ENCODE measurements at regions not wholly inside any gene's neighbourhood (a gene's known extent, or its start where the extent isn't known, plus 50 kb on each side); places are given as distances from the start of the nearest gene placed in this dataset.

DNA sequence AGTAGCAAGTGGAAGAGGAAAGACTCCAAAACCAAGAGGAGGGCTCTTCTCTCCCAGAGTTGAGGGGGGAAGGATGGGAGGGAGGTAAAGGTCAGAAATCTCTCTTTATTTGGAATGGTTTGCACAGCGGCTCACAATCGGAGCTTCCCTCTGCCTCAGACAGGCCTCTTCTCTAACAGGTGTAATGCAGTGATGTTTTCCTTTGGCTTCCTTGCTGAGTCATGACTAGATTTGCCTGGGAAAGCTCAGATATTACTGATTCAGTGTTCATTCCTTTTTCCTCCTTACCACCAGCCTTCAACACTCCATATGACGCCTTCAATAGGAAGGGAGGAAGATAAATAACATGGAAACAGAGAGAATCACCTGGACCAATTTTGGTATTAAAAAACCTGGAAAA, 136.6 kb downstream of the RNF152 start:
- no peak for DNase-seq

- DNase-seq, result no peak
Observed at GRCh38 chr18:61755555-61755954, 137.3 kb downstream of the RNF152 start.

- DNase-seq, result no peak
Observed at GRCh38 chr18:61754039-61754583, 138.7 kb downstream of the RNF152 start.

DNA sequence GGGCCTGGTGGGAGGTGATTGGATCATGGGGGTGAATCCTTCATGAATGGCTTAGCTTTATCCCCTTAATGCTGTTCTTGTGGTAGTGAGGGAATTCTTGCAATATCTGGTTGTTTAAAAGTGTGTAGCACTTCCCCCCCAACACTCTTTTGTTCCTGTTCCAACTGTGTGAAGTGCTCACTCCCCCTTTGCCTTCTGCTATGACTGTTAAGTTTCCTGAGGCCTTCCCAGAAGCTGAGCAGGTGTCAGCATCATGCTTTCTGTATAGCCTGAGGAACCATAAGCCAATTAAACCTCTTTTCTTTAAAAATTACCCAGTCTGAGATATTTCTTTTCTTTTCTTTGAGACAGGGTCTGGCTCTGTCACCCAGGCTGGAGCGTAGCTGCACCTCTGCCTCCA, 139.4 kb downstream of the RNF152 start:
- no peak for DNase-seq

GRCh38 chr18:61752973-61753372, 139.8 kb downstream of the RNF152 start:
- no peak for DNase-seq

DNA sequence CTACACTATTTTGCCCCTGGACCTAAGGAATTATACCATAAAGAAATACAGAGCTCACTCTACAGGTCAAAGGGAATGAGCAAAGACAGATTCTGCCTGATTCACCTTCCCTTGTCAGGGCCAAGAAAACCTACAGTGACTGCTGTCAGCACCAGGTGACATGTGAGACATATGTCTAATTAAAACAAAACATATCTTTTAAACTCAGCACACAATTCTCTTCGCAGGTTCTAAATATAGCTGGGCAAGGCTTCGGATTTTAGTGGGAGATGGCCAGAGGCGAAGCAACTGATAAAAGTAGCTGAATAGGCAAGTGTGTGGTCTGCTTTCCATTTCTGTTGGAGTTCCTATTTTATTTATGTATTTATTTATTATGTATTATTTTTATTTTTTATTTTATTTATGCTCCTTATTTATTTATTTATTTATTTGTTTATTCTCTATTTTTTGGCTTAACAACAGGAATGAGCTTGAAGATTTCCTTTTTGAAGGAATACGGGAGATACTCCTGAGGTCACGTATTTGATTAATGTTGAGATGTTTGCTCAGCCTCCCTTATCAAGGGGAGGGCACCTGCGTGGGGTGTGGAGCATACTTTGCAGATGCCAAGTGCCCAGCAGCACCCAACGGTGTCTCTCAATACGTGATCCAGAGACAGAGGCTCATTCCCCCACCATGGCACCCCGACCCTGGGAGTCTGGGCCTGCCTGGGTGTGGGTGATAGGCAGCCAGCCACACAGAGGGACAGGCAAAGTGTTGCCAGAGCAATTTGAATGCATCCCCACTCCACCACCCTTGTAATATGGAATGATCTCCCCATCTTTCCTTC, 141.8 kb downstream of the RNF152 start:
- no peak for DNase-seq

DNA sequence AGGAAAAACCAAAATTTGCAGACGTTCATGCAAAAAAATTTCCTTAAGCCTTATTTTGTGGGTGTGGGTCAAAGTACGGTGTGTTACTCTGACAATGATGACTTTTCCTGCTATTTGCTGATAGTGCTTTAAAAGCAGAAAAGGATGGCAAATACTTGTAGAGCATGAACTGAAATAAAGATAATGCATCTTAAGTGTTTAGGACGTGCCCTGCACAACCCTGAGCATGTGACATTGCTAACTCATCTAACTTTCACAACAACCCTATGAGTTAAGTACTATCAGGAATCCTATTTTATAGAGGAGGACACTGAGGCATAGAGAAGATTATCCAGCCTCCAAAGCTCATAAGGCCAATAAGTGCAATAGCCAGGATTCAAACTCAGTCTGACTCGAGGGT, 143.3 kb downstream of the RNF152 start:
- no peak for DNase-seq

DNA sequence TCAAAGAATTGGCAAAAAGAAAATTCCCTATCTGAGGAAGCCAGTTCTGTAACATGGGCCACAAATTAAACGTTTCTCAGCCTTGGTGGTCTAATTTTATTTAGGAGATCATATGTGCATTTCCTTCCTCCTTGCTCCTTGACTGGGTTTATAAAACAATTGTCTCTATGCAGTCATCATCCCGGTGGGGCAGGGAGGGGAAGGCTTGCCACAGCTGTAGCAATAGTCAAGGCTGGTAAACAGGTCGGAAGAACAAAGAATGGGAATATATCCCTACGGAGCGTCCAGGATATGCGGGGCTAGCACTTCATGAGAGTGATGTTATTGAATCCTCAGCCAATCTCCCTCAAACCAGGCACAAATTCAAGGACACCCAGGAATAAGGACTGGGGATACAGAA, 143.8 kb downstream of the RNF152 start:
- DNase-seq, result no peak

DNA sequence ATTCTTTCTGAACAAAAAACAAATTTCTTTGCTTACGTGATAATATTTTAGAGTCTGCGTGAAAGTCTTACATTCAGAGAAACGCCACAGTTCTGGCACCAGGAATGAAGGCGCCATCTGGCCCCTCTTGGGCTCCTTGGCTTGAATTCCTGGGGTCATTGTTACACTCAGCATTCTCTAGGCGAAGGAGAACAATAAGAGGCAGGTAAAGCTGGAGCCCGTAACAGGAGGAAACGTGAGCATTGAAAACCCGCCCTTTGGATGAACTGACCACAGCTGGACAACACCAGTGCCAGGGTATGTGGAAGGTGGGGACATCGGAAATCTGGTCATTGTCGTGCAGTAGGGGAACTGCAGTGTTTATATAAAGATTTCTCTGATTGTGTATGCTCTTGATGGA, 144.8 kb downstream of the RNF152 start:
- no peak for DNase-seq

GRCh38 chr18:61743775-61744531, 148.9 kb downstream of the RNF152 start:
- no peak for DNase-seq

- no peak for DNase-seq
Observed at GRCh38 chr18:61742565-61743429, 150.0 kb downstream of the RNF152 start.

GRCh38 chr18:61741881-61742454, 150.8 kb downstream of the RNF152 start:
- no peak for DNase-seq

DNA sequence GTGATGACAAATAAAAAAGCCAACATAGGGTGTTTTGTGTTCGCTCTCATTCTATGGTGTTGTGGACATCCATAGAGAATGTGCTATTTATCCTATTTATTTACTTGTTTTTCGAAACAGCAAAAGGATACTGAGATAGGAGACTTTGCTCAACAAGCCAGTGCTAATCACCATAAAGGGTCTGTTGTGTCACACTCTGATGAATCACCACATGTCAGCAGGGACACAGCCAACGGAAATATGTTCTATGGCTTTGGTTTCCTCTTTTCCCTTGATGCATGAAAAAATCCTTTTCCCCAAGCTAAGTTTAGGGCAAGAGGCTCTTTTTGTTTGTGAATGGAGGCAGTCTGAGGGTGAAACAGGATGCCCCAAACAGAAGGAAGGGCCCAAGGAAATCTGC, 154.3 kb downstream of the RNF152 start:
- no peak for DNase-seq

DNA sequence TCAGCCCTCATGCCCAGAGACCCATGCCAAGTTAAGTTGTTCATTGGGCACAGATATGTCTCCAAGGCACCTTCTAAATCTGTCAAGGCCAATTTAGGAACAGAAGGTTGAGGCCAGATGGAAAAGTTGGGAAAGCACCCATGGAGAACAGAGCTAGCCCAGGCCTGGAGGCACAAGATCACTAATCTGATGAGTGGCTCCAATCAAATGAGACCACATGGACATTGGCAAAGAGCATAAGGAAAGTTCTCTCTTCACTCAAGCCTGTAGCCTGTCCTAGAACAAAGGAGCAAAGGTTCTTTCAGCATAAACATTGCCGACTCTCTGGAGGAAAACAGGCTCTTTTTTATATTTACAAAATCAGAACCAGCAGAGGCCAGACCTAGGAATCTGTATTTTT, 154.8 kb downstream of the RNF152 start:
- no peak for DNase-seq

DNA sequence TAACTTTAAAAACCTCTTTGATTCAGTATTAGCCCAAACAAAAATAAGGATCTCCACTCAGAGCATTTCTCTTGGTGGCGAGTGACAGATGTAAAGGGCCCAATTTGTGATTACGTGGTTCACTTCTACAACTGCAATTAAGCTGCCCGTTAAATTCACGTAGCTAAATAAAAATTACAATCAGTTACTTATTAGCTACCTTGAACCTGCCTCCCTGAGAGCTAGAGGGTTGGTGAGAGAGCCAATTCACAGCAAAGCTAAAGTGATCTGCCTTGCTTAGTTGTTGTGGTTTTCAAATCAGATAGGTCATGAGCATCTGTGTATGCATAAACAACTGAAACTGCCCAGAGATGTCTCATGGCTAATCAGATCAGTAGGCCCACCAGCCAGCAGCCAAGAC, 156.7 kb downstream of the RNF152 start:
- DNase-seq, result no peak

DNA sequence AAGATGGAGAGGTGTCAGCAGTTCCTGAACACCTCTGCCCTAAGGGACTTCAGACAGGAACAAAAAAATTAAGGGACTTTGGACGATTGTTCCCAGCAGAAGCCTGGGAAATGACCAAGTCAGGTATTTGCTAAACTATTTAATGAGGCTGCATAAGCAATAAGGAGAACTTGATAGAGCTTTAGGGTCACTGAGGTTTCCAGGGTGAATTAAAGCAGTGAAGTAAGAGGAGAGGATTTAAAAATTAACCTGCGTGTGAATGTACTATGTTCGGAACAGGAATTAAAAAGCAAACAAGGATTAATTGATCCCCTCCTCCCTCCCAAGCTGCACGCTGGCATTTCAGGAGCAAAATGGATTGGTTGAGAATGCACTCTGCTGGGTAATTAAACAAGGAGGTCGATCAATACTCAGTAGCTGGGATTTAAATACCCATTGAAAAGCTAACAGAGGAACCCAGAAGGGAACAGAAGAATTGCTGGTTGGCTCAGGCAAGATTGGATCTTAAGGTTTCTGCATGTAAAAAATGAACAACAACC, 157.2 kb downstream of the RNF152 start:
- no peak for DNase-seq

- no peak for DNase-seq
Observed at GRCh38 chr18:61734396-61734795, 158.4 kb downstream of the RNF152 start.

DNA sequence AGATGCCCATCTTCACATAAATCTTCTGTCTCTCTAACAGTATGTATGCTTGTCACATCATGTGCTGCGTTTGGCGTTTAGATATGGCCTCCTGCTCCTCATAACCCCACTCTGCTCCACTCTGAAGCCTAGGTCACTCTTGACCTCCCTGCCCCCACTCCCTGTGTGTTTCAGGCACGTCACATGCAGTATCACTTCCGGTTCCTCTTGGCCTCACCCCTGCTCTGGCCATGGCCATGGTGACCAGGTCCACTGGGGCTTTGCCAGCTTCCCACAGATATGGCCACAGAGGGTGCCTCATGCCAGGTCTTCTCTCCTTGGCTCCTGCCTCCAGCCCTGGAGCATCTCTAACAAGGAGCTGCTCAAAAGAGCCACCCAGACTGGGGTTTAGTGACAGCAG, 160.0 kb downstream of the RNF152 start:
- DNase-seq, result no peak

DNA sequence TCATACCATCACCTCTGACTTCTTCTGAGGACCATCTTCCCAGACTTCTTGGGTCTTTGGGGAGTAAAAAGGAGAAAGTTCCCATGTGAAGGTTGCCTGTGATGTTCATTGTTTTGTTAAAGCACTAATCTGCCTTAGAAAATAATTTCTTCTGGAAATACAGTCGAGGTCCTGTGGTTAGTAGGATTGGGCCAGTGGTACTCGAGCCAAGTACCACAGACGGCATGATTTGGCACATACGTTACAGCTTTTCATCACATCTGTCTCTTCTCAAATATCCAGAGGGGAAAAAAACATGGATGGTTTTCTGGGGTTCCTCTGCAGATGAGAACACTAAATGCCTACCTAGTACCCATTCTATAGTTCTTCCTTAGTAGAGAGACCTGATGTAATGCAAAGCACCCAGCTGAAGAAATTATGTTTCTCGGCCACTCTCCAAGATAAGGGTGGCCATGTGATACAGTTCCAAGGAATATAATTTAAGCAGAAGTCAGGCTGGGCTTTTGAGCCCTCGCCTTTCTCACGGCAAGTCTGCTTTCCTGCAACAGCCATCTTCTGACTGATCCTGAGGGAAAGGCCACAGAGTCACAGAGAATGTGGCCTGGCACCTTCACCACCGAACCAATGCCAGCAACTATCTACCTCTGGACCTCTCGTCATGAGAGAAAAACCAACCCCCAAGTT, 161.0 kb downstream of the RNF152 start:
- DNase-seq, result no peak

DNA sequence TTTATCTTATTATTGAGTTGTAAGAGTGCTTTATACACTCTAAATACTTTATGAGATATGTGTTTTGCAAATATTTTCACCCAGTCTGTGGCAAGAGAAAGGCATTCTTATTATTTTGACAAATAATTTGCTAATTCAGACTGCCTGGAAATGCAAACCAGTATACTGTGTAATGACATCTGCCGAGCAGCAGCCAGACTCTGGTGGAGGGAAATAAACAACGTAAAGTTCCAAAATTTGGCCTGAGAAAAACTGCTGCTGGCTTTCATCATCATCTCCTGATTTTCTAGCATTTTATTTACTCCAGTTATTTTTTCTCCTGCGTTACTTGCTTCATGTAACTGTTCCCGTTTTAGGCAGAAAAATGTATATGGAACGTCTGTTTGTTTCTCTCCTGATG, 161.6 kb downstream of the RNF152 start:
- DNase-seq, result no peak

DNA sequence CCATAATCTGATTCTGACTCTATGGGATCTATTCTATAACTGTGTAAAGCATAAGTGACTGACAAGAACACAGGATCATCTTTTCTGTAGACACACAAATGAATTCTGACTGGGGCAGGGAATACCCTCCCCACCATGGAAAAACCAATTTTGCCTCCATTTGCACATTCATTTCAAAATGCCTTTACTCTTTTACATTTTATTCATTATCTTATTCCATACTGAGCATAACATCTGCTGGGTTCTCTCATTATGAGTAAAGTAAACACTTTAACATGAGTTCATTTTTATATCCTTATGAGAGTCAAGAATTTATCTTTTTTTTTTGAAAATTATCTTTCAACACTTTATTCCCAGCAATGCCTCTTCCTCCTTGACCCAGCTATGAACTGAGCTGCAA, 163.5 kb downstream of the RNF152 start:
- no peak for DNase-seq

Data from renal pelvis (tissue), 1 donor.